ENCODE measurements at regions not wholly inside any gene's neighbourhood (a gene's known extent, or its start where the extent isn't known, plus 50 kb on each side); places are given as distances from the start of the nearest gene placed in this dataset.
"Not testable (repeated sequence)": the region's sequence is repeated elsewhere in the genome, so short reads cannot be mapped to it uniquely, and the experiment has no call there.

DNA sequence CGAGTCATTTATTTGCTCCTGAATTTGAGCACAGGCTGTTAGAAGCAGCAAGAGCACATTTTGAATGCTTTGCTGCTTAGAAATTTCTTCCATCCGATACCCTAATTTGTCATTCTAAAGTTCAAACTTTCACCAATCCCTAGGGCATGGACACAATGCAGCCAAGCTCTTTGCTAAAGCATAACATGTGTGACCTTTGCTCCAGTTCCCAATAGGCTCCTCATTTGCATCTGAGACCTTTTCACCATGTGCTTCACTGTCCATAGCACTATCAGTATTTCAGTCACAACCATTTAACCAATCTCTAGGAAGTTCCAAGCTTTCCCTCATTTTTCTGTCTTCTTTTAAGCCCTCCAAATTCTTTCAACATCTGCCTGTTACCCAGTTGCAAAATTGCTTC, 1333.1 kb downstream of the SI start:
- DNase-seq (ENCODE audit: low read depth in 4 of 4, low spot score in 3 of 4): no peak

DNA sequence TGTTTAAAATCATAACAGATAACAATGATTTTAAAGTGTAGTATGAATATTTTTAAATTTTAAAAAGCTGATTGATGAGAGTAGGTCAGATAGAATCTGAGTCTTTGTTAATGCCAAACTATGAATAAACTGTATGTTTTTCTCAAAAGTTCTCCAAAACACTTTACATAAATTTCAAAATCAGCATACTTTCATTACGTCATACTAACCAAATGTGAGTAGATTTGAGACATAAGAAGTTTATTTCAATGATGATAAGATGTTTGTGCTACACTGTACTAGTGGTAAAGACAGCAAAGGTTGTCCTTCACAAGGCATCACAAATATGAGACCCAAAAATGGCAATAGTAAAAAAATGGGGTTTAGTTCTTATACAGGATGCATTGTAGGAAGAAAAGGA, 1342.9 kb downstream of the SI start:
- DNase-seq (ENCODE audit: low read depth in 4 of 4, low spot score in 3 of 4): no peak

DNA sequence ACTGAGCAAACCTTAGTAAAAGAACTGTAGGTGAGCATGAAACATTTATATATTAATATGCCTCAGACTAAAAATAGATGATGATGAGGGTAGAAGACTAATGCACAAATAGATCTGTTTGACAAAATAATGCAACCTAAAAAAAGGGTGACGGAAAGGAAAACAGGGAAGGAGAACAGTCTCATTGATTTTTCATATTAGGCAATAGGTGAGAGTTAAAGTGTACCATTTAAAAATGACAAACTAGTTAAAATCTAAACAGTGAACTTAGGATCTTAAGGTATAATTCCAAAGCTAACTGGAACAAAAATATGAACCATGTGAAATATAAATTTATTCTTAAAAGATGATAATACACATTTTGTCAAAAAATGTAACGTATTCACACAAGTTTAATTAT, 1347.6 kb downstream of the SI start:
- no peak for DNase-seq (ENCODE audit: low read depth in 4 of 4, low spot score in 3 of 4)

DNA sequence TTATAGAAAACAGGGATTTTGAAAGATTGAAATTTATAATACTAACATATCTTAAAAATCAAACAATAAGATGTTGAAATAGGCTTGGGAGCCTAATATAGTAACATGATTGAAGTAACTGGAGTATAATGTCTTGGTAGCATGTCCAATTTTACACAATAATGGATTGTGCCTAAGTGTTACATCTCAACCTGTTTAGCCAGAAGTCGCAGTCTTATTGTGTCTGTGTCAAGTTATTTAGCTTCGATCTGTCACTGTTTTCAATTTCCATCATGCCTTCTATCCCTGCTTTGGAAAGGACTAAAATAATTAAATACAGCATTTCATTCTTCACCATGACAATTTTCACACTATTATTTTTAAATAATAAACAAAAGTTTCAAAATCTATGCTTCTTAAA, 1352.2 kb downstream of the SI start:
- no peak for DNase-seq (ENCODE audit: low read depth in 4 of 4, low spot score in 3 of 4)

DNA sequence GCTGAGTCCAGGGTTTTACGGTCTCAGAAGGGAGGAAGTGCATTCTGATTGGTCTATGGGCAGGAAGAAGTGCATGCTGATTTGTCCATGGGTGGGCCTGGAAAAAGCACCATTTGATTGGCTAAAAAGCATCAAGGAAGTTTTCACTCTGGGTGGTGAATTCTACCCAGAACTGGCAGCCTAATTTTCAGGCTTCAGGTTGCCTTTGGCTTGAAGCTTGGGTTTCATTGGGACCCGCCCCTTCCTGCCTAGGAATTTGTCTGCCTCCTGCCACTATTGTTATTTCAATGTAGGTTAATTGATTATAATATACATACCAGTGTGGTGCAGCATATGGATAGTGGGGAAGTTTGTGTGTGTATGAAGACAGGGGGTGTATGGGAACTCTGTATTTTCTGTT, 1355.9 kb downstream of the SI start:
- DNase-seq (ENCODE audit: low read depth in 4 of 4, low spot score in 3 of 4): no peak

DNA sequence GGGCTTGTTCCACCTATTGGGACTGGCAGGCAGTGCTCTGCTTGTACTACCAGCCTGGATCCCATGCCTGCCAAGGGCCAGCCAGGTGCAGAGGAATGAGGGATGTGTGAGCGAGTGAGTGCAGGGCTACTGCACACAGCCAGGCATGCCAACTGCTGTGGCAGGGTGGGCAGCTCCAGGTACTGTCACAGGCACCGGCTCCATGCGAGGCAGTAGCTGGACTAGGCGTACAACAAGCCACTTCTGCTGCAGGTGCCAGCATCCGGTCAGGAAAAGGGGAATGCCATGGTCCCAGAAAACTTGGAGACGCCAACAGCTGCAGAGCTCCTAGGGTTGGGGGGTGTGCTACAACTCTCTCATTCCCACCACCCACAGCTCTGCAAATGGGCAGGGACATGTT, 1356.7 kb downstream of the SI start:
- no peak for DNase-seq (ENCODE audit: low read depth in 4 of 4, low spot score in 3 of 4)

DNA sequence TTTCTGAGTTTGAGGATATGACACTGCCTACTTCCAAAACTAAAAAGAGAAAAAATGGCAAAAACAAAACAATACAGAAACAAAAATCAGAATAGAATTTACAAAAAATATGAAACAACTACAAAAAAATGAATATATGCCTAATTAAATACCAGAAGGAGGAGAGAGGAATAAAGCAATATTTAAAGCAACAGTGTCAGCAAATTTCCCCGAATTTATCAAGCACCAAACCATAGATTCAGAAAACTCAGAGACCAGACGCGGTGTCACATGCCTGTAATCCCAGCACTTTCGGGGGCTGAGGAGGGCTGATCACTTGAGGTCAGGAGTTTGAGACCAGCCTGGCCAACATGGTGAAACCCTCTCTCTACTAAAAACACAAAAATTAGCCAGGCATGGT, 1360.9 kb downstream of the SI start:
- no peak for DNase-seq (ENCODE audit: low read depth in 4 of 4, low spot score in 3 of 4)

DNA sequence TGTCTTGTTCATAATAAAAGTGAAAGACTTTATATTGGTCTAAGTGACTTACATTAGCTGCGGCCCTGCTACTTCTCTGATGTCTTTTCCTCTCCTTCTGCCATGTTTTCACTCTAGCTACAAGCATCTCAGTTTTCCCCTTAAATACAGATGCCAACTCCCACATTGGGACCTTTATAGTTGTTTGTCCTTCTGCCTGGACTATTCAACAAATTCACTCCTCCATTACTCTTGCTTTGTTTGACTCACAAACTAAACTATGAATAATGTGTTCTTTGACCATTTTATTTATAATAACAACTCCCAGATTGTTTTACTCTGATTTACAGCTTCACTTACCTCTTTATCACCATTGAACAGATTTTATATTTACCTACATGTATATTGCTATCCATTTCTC, 1369.9 kb downstream of the SI start:
- DNase-seq (ENCODE audit: low read depth in 4 of 4, low spot score in 3 of 4): no peak

DNA sequence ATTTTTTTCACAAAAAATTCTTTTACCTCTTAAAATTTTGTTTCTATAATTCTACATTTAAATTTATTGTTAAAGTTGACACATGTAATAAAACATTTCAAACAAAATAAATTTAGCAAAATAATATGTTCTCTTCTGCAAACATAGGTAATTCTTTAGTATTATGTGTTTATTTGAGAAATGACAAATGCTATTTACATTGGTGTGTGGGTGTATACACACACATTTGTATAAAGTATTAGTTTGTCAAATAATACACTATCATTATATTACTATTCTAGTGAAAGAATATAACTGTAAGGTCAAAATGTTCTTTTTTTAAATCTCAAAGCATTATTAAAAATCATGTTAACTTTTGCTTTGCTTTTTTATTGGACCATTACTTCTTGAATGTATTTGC, 1370.6 kb downstream of the SI start:
- DNase-seq (ENCODE audit: low read depth in 4 of 4, low spot score in 3 of 4): no peak

DNA sequence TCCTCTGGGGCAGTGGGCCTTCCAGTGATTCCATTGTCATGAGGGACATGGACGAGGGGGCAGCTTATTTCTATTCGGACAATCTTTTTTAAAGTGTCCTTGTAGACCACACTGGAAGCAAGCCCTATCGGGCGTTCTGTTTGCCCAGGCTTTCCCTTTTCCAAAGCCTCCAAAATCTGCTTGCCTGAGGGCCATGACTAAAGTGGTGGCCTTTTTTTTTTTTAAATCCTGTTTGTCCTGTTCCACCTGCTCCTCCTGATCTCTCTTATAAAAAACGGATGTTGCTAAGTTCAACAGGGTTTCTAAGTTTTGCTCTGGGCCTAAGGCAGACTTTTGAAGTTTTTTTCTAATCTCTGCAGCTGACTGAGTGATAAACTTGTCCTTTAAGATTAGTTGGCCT, 1380.1 kb downstream of the SI start:
- DNase-seq (ENCODE audit: low read depth in 4 of 4, low spot score in 3 of 4): not testable (repeated sequence)

DNA sequence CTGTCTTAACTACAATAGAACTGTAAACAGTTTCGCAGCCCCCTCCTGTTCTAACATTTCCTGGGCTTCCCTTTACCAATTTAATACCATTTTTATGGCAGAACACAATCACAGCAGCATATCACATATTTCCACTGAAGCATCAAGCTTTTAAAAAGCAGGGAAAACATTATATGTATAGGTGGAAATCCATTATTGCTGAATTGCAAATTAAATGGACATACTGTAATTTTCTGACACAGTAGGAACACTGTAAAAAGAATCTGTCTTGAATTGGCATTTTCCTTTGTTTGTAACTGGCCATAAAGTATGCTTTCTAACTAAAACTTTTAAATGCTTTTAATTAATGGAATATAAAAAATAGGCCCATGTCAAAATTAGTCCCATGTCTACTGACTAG, 1385.8 kb downstream of the SI start:
- DNase-seq (ENCODE audit: low read depth in 4 of 4, low spot score in 3 of 4): no peak

DNA sequence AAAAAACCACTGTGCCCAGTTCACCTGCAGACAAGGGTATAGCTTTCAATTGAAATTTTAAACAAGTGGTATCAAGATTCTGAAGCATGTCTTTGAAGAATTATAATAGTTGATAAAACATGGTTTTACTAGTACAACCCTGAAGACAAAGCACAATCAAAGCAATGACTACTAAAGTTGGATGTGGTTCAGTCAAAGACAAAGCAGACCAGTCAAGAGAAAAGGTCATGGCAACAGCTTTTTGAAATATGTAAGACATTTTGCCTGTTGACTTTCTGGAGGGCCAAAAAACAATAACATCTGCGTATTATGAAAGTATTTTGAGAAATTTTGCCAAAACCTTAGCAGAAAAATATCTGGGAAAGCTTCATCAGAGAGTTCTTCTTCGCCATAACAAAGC, 1393.6 kb downstream of the SI start:
- no peak for DNase-seq (ENCODE audit: low read depth in 4 of 4, low spot score in 3 of 4)

DNA sequence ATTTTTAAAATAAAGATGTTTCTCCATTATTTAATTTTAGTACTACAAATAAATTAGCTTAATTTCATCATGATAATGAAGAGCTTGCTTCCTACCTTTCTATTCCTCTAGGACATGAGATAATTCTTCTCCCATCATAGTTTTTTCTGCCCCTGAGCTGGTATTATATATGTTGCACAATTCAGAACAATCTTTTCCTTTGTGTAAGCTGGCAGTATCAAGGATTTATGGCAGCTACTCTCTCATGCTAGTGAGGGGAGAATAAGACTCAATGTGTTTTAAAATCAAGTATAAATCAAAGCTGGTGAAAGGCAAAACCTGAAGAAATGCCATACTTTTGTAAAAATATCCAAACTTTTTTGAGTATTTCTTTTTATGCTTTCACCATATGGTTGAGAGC, 1405.3 kb downstream of the SI start:
- DNase-seq (ENCODE audit: low read depth in 4 of 4, low spot score in 3 of 4): no peak

DNA sequence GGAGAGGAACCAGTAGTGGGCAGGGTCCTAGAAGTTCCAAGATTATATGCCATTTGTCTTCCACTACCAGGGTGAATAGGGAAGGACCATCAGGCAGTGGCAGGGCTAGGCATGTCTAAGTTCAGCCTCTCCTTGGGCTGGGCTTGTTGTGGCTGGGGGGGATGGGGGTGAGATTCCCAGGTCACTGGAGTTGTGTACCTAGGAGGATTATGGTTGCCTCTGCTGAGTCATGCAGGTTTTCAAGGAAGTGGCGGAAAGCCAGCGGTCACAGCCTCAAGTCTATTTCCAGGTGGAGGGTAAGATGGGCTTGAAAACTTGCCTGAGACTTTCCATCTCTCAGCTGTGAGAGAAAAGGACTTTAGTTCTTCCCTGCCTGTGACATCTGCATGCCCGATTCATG, 1407.1 kb downstream of the SI start:
- no peak for DNase-seq (ENCODE audit: low read depth in 4 of 4, low spot score in 3 of 4)

DNA sequence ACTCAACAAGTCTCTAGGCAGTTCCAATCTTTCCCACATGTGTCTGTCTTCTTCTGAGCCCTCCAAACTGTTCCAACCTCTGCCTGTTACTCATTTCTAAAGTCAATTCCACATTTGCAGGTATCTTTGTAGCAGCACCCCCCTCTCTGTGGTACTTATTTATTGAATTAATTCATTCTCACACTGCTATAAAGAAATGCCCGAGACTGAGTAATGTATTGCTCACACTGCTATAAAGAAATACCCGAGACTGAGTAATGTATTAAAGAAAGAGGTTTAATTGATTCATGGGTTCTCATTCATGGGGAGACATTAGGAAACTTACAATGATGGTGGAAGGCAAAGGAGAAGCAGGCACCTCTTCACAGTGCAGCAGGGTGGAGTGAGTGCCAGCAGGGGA, 1413.8 kb downstream of the SI start:
- DNase-seq (ENCODE audit: low read depth in 4 of 4, low spot score in 3 of 4): no peak

DNA sequence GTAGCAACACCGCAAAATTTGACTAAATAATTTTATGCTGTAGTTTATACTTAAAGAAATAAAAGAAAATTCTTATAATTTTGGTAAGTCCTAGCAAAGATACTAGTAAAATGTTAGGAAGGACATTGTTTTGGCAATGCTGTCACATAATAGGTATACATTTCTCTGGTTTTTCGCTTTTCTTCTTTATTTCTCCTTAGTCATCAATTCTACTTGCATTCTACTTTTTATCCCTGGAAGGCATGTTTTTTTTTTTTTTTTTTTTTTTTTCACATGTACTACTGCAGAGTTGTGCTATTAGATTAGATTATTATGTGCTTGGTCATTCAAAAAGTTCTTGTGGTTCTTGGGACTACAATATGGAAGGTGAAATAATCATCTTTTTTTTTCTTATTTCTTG, 1421.2 kb downstream of the SI start:
- no peak for DNase-seq (ENCODE audit: low read depth in 4 of 4, low spot score in 3 of 4)

DNA sequence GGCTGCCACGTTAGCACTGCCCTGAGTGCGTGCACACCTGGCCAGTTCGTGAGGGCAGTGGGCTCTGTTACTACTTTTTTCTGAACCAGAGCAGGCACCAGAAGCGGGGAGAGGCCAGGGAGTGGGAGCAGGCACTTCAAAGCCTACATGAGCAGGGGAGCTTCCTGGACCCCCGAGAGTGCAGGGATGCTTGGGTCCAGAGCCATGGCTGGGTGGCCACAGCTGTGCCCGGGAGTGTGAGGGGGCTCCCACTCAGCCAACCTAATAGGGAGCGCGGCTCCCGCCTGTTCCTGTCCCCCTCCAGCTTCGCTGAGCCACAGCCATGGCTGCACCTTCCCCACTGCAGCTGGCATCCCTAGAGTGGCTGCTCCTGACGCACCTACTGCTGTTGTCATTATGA, 1423.3 kb downstream of the SI start:
- DNase-seq (ENCODE audit: low read depth in 4 of 4, low spot score in 3 of 4): no peak

DNA sequence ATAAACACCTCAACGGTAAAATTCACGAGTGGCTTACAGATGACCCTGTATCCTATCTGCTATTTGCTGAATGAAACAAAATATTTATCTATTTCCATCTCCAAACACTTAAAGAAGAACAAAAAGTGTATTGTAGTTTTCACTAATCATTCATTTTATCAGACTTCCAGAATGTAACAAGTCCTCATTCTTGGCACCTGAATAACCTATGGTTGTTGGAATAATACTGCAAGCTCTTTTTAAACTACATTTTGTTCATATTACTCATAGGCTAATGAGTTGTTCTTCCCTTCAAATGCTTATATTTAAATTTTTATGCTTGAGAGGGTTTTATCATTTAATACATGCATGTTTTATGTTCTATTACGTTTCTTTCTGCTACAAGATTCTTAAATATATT, 1434.1 kb downstream of the SI start:
- no peak for DNase-seq (ENCODE audit: low read depth in 4 of 4, low spot score in 3 of 4)

DNA sequence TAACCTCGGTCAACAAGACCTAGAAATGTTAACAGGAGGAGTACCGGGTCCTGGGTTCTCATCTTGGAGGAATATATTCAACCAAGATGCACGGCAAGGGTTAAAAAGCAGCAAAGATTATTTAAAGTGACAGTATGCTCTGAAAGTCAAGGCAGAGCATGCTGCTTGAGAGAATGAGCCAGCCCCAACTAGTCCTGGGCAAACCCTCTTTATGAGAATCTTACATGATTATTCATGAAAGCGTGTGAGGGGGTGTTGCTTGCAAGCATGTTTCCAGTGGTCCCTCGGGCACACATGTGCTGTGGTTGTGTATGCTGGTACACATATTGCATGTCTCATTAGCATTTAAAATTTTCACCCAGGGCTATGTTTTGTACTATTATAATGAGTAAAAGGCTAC, 1445.6 kb downstream of the SI start:
- no peak for DNase-seq (ENCODE audit: low read depth in 4 of 4, low spot score in 3 of 4)

DNA sequence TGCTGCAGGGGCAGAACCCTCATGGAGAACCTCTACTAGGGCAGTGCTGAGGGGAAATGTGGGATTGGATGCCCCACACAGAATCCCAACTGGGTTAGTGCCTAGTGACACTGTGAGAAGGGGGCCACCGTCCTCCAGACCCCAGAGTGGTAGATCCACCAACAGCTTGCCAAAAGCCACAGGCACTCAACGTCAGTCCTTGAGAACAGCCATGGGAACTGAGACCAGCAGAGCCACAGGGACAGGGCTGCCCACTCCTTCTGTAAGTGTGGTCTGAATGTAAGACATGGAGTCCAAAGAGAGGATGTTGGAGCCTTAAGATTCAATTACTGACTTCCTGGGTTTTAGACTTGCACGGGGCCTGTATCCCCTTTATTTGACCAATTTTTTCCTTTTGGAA, 1451.5 kb downstream of the SI start:
- DNase-seq (ENCODE audit: low read depth in 4 of 4, low spot score in 3 of 4): no peak

DNA sequence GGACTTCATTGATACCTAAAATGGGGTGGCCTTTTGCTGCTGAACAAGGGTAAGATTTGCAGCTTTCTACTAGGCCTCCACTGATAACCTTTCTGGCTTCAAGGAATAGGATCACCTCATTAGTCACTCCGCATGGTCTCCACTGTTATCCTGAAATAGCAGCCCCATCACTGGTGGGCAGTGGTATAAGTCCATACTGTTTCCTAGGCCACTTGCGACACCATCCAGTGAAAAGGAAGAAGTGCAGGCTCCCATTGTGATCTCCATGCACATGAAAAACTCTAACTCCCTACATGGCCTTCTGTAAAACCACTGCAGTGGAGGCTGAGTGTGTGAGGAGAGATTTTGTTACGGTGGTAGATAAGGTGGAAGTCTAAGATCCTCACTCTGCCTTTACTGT, 1455.9 kb downstream of the SI start:
- DNase-seq (ENCODE audit: low read depth in 4 of 4, low spot score in 3 of 4): peak in 3 of 4 donors; percentile 1 to 7 (median 6)

DNA sequence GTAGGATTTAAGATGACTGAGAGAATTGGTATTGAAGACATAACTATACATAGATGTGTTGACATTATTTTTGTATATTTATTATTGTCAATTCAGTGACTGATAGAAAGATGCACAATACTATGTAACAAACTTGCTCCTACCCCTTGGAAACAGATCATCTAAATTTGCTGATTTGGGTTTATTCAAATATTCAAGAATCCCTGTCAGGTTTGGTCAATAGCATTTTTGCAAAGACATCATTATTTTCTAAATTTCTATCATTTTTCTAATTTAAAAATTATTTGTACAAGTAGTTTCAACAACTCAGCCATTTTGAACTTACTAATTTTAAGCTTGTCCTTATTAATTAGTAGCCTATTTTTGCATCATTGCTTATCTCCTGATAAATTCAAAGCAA, 1463.4 kb downstream of the SI start:
- no peak for DNase-seq (ENCODE audit: low read depth in 4 of 4, low spot score in 3 of 4)

DNA sequence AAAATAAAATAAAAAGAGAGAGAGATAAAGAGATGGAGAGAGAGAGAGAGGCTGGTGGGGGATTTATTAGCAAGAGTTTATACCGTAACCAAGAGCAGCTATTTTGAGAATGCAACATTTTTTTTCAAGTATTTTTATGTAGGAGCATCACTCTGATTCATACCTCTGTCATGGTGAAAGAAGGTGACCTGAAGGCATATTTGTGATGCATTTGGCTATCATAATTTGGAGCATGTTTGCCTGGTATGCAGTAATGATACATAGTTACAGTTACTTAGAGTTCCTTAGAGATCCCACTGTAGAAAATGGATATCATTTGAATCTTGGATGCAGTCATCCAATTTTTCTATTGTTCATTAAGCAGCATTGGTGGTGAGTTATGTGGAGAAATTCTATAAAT, 1472.4 kb downstream of the SI start:
- no peak for DNase-seq (ENCODE audit: low read depth in 4 of 4, low spot score in 3 of 4)

DNA sequence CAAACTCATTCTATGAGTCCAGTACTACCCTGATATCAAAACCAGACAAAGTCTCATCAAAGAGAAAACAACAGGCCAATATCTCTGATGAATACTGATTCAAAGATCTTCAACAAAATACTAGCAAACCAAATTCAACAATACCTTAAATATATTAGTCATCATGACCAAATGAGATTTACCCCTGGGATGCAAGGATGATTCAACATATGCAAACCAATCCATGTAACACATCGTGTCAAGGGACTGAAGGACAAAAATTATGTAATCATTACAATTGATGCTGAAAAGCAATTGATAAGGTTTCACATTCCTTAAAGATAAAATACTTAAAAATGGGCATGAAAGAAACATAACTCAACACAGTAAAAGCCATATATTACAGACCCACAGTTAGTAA, 1476.9 kb downstream of the SI start:
- no peak for DNase-seq (ENCODE audit: low read depth in 4 of 4, low spot score in 3 of 4)
